ENCODE measurements at regions not wholly inside any gene's neighbourhood (a gene's known extent, or its start where the extent isn't known, plus 50 kb on each side); places are given as distances from the start of the nearest gene placed in this dataset.

DNA sequence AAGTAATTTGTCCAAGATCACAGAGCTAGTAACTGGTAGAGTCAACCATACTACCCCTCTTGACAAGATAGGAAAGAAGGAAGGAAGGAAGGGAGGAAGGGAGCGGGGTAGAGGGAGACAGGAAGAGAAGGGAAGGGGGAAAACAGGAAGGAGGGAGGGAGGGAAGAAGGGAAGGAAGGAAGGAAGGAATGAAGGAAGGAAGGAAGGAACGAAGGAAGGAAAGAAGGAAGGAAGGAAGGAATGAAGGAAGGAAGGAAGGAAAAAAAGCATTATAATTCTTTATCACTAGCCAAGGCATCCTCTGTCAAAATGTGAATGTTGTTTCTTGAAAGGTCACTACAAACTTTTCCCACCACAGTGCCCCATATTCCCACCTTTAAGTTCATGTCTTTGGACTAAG, 223.6 kb downstream of the SHQ1 start:
- TF ChIP-seq, protein P1, sequence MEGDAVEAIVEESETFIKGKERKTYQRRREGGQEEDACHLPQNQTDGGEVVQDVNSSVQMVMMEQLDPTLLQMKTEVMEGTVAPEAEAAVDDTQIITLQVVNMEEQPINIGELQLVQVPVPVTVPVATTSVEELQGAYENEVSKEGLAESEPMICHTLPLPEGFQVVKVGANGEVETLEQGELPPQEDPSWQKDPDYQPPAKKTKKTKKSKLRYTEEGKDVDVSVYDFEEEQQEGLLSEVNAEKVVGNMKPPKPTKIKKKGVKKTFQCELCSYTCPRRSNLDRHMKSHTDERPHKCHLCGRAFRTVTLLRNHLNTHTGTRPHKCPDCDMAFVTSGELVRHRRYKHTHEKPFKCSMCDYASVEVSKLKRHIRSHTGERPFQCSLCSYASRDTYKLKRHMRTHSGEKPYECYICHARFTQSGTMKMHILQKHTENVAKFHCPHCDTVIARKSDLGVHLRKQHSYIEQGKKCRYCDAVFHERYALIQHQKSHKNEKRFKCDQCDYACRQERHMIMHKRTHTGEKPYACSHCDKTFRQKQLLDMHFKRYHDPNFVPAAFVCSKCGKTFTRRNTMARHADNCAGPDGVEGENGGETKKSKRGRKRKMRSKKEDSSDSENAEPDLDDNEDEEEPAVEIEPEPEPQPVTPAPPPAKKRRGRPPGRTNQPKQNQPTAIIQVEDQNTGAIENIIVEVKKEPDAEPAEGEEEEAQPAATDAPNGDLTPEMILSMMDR (IDR thresholded peaks at IDR 0.05), result no peak
- TF ChIP-seq EZH2 (IDR thresholded peaks at IDR 0.05) (no peak), EZH2phosphoT487 (IDR thresholded peaks at IDR 0.05) (no peak)
